RWPE1 (cell line): ENCODE measurements at regions not wholly inside any gene's neighbourhood (a gene's known extent, or its start where the extent isn't known, plus 50 kb on each side); places are given as distances from the start of the nearest gene placed in this dataset.

Experiments
- CTCF ChIA-PET: fragments of 350-600 bp; sonication (Branson Sonifier 250); formaldehyde crosslinking; extraction: SDS; loops from one replicate; lab custom pipeline; 2021; lab: Yijun Ruan, JAX
- POLR2A ChIA-PET: fragments of 400-600 bp; formaldehyde crosslinking; extraction: SDS; loops from one replicate; lab custom pipeline; 2020; ENCODE audit warnings: antibody characterized with exemption; ENCODE audit not compliant: low non-redundant PET; lab: Yijun Ruan, JAX
- DNase-seq: peaks from one replicate; pipeline ENCODE4 v3.0.0; 2012; ENCODE audit warnings: low spot score
- H3K27ac ChIP-seq: fragments of 450-650 bp; 2 replicates; pipeline ENCODE4 v1.5.1; 2017
- CTCF ChIP-seq: fragments of 450-650 bp; conservative IDR thresholded peaks from 2 replicates; pipeline ENCODE4 v1.5.1; 2017; ENCODE audit warnings: low read depth, mild to moderate bottlenecking

DNA sequence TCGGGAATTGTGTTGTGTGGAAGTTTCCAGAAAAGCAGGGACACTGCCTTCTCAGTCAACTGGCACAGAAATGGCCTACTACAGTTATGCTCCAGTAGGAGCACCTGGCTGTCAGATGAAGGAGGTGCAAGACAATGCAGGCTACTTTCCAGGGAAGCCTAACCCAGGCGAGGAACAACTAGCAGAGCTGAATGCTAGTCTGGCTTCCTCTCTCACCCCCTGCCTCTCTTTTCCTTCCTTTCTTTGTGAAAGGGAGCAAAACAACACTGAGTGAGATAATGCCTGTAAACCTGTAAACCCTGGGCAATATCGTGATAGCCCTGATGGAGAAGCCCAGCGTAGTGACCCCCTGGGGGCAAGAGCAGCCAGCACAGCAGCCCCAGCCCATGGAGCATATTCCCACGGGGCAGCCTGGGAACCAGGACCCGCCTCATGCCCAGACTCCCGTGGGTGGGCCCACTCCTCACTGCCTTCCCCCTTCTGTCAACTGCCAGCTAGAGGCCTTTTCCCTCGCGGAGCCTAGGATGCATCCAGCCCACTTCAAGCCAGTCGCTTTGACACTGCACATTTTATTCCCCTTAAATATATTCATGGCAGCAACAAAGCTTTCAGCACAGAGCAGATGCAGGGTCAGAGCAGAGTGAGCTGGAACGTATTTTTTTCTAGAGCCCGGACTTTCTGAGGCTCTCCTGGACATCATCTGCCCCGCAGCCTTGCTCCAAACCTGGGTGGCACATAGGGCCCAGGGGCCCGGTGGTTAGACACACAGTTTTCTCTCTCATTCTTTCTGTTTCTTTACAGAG lies 77.0 kb downstream of the PDCL3 start:
- no peak overlapping the region for H3K27ac ChIP-seq
- DNase-seq: no peak
- no peak for TF ChIP-seq CTCF
- ChIA-PET POLR2A (no interaction called here), CTCF (interaction anchor here (0.7 kb wide), 2 partner anchors 15 to 611 kb away, joined by 3 to 4 read pairs; no protein-coding TSS in a partner anchor)

- no peak for DNase-seq
- CTCF ChIA-PET: no interaction called here
- POLR2A ChIA-PET: no interaction called here
- H3K27ac ChIP-seq: no peak overlapping the region
- no peak for TF ChIP-seq CTCF
Observed at GRCh38 chr2:100640431-100641124, 77.8 kb downstream of the PDCL3 start.

DNA sequence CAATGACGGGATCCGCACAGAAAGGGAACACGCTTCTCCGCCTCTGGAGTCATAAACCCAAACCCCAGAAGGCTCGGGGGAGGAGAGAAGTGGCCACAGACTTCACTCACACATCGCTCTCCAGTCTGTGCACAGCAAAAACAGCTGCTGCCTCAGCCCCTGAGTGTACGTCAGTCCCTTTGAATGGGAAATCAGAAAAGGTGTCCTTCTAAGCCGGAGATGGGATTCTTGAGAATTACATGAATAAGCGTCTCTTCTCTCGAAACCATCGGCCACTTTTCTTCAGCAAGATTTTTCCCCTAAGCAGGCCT lies 78.3 kb downstream of the PDCL3 start:
- TF ChIP-seq CTCF: no peak
- no peak overlapping the region for H3K27ac ChIP-seq
- ChIA-PET CTCF (no interaction called here), POLR2A (no interaction called here)
- DNase-seq: no peak

- no peak for DNase-seq
- no peak overlapping the region for H3K27ac ChIP-seq
- ChIA-PET POLR2A (no interaction called here), CTCF (no interaction called here)
- no peak for TF ChIP-seq CTCF
Observed at GRCh38 chr2:100642425-100642824, 79.6 kb downstream of the PDCL3 start.

GRCh38 chr2:100643467-100643866 lies 80.7 kb downstream of the PDCL3 start:
- no peak overlapping the region for H3K27ac ChIP-seq
- POLR2A ChIA-PET: no interaction called here
- no peak for TF ChIP-seq CTCF
- DNase-seq: no peak
- CTCF ChIA-PET: no interaction called here

DNA sequence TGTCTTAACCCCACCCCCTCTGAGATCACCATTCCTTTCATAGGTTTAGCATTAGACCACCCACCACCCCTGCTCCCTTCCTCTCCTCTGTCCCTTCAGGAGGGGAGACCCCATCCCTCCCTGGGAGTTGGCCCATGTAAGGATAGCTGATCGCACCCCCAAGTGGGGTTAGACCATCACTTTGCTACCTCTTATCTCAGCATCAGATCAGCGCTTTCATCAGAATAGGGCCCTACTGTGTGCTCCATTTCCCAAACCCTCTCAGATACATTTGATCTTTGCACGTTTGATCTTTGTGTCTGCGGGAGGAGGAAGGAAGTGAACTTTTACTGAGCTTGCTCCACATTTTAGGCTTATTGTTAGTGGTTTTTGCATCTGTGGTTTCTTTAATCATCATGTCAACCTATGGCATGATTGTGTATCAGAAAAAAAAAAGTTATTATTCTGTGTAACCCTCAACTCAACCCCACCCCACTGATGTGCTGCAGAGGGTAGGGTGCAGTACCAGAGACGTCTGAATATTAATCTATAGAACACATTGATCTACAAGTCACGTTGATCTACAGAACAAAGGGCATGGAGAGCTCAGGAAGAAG lies 81.2 kb downstream of the PDCL3 start:
- no peak for TF ChIP-seq CTCF
- no peak overlapping the region for H3K27ac ChIP-seq
- ChIA-PET POLR2A (no interaction called here), CTCF (interaction anchor here (0.8 kb wide), 1 partner anchor 16 kb away, joined by 3 read pairs; no protein-coding TSS in a partner anchor)
- DNase-seq: no peak
